PFSK-1 (cell line): ENCODE measurements at regions not wholly inside any gene's neighbourhood (a gene's known extent, or its start where the extent isn't known, plus 50 kb on each side); places are given as distances from the start of the nearest gene placed in this dataset.

Experiments used
- FOXP2 ChIP-seq: optimal IDR thresholded peaks from 2 replicates; pipeline ENCODE3; 2011; ENCODE audit warnings: borderline replicate concordance, control low read depth, inconsistent platforms; ENCODE audit not compliant: insufficient read depth; ENCODE audit errors: extremely low read length, extremely low read depth
- POLR2AphosphoS5 ChIP-seq: IDR thresholded peaks from 2 replicates; pipeline ENCODE4 v1.6.1; 2012; ENCODE audit warnings: low read depth, mild to moderate bottlenecking, control low read depth, low read length, moderate library complexity
- SIN3A ChIP-seq: IDR thresholded peaks from 2 replicates; pipeline ENCODE4 v1.6.1; 2012; ENCODE audit warnings: mild to moderate bottlenecking, low read length, moderate library complexity, borderline replicate concordance; ENCODE audit not compliant: insufficient read depth
- TAF1 ChIP-seq: IDR thresholded peaks from 2 replicates; pipeline ENCODE4 v1.6.1; 2012; ENCODE audit warnings: low read length, control low read depth, borderline replicate concordance; ENCODE audit not compliant: insufficient read depth
- TF ChIP-seq, protein P1 (sequence below), 2 experiments: IDR thresholded peaks; 2 replicates each; pipeline versions ENCODE4 v1.6.1 to v1.8.0; 2011 to 2012; ENCODE audit warnings: low read depth in 2 of 2, low read length in 2 of 2, control low read depth in 1 of 2, inconsistent platforms in 1 of 2, mild to moderate bottlenecking in 1 of 2, moderate library complexity in 1 of 2; ENCODE audit not compliant: insufficient read depth in 1 of 2

DNA sequence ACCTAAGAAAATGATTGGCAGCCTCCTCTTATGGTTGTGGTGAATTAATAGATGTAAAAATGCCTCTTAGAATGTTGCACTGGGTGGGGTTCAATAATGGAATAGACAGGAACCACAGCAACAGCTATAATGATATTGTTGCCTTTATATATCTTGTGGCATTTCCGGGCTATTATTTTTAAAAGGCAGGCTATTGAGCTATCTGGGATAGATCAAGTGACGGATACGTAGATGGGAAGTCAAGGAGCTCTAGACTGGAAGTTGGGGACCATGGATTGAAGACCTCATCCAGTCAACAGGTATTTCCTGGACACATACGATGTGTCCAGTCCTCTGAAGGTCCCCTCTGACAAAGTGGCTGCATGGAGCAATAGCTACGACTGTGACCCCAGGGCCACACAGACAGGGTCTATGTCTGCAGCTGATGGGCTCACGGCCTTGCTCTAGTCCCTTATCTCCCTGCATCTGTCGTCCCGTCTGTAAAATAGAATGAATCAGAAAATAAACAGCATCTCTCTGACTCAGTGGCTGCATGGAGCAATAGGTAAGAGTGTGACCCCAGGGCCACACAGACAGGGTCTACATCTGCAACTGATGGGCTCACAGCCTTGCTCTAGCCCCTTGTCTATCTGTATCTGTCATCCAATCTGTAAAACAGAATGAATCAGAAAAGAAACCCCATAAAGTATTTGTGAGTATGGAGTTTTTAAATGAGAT lies 117.7 kb upstream of the FOXF1 start:
- TF ChIP-seq TAF1 (no peak), SIN3A (no peak), POLR2AphosphoS5 (no peak), FOXP2 (no peak)
- TF ChIP-seq, protein P1, sequence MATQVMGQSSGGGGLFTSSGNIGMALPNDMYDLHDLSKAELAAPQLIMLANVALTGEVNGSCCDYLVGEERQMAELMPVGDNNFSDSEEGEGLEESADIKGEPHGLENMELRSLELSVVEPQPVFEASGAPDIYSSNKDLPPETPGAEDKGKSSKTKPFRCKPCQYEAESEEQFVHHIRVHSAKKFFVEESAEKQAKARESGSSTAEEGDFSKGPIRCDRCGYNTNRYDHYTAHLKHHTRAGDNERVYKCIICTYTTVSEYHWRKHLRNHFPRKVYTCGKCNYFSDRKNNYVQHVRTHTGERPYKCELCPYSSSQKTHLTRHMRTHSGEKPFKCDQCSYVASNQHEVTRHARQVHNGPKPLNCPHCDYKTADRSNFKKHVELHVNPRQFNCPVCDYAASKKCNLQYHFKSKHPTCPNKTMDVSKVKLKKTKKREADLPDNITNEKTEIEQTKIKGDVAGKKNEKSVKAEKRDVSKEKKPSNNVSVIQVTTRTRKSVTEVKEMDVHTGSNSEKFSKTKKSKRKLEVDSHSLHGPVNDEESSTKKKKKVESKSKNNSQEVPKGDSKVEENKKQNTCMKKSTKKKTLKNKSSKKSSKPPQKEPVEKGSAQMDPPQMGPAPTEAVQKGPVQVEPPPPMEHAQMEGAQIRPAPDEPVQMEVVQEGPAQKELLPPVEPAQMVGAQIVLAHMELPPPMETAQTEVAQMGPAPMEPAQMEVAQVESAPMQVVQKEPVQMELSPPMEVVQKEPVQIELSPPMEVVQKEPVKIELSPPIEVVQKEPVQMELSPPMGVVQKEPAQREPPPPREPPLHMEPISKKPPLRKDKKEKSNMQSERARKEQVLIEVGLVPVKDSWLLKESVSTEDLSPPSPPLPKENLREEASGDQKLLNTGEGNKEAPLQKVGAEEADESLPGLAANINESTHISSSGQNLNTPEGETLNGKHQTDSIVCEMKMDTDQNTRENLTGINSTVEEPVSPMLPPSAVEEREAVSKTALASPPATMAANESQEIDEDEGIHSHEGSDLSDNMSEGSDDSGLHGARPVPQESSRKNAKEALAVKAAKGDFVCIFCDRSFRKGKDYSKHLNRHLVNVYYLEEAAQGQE (IDR thresholded peaks at IDR 0.05; ENCODE audit: insufficient read depth in 1 of 2, low read depth in 2 of 2, low read length in 2 of 2), result no peak

DNA sequence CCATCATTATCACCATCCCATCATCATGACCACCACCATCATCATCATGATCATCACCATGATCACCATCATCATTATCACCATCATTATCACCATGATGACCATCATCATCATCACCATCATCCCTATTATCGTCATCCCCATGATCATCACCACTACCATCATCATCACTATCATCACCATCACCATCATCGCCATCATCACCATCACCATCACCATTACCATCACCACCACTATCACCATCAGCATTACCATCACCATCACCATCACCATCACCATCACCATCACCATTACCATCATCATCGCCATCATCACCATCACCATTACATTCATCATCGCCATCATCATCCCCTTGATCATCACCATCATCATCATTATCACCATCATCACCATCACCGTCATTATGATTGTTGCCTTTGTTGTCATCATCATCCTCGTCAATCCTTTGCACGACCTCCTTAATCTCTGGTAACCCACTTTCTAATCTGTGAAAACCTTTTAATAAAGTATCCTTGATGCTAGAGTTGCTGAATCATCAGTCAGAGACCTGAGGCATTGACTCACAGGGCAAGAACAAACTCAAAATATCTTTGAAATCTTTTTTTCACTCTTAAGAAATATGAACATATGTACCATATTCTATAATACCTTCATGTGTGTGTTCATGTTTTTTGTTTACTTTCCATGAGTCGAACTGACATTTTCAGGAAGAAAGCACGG lies 116.3 kb upstream of the FOXF1 start:
- no peak for TF ChIP-seq POLR2AphosphoS5
- TF ChIP-seq, protein P1 (IDR thresholded peaks at IDR 0.05; ENCODE audit: insufficient read depth in 1 of 2, low read depth in 2 of 2, low read length in 2 of 2), result no peak
- no peak for TF ChIP-seq TAF1
- TF ChIP-seq SIN3A, result no peak
- no peak for TF ChIP-seq FOXP2

DNA sequence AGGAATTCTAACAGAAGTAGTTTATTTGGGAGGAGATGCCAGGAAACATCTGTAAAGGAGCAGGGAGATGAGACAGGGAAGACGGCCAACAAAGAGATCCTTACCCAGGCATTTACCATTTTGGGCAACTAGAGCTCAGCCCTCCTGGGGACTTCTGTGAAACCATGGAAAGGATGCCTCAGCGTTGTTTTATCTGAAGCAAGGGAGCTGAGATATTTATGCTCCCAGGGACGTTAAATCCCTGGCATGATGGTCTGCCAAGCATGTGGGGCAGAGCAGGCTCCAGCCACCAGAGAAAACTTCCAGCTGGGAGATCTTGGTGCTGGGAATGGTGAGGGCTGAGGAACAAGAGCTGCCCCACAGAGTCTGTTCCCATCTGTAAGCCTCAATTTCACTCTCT lies 114.8 kb upstream of the FOXF1 start:
- TF ChIP-seq POLR2AphosphoS5 (no peak), TAF1 (no peak), SIN3A (no peak), FOXP2 (no peak)
- TF ChIP-seq, protein P1 (IDR thresholded peaks at IDR 0.05; ENCODE audit: insufficient read depth in 1 of 2, low read depth in 2 of 2, low read length in 2 of 2), result no peak

DNA sequence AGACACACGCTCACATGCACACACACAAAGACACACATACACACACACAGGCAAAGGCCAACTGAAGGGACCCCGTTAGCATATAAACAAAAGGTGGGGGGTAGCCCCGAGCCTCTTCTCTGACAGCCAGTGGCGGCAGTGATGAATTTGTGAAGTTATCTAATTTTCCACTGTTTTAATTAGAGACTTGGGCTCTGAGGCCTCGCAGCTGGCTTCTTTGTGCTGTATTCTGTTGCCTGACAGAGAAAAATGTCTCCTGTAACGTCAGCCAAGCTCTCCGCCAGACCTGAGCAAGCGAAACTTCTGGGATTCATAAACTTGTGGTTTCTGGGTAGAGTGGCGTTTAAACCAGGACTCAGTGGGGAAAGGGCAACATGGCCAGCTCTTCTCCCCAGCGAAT lies 113.9 kb upstream of the FOXF1 start:
- TF ChIP-seq TAF1, result no peak
- TF ChIP-seq FOXP2, result no peak
- no peak for TF ChIP-seq SIN3A
- TF ChIP-seq POLR2AphosphoS5, result no peak; the same call in 1 of the 2 replicates
- TF ChIP-seq, protein P1 (IDR thresholded peaks at IDR 0.05; ENCODE audit: insufficient read depth in 1 of 2, low read depth in 2 of 2, low read length in 2 of 2), result no peak
